GM21367 (cell line): ENCODE measurements at regions not wholly inside any gene's neighbourhood (a gene's known extent, or its start where the extent isn't known, plus 50 kb on each side); places are given as distances from the start of the nearest gene placed in this dataset.
"Not testable (repeated sequence)": the region's sequence is repeated elsewhere in the genome, so short reads cannot be mapped to it uniquely, and the experiment has no call there.

ENCODE experiments used
- ATAC-seq: cut with Tn5 transposase; IDR thresholded peaks from one replicate; pipeline ENCODE4 v1.9.1; 2021; ENCODE audit not compliant: unreplicated experiment

DNA sequence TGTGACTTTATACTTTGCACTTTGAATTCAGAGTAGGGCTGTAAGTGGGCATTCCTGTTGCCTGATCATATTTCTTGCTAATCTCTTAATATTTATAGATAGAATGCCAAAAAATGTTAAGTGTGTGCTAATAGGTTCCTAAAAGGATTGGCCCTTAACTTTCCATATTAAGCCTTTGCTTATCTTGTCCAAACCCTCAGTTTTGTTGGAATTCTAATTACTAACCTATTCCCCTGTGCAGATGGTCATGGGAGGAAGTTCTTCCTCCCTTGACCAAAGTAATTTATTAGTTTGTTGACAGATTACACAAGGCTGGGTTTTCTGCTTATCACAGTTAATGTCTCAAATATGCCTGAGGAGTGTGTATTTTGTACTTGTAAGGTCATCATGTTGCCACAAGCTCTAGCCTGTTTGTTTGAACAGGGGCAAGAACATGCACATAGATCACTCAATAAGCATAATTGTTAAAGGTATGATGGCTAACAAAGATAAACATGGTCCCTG, 541.1 kb upstream of the SPRY2 start:
- ATAC-seq: no peak

DNA sequence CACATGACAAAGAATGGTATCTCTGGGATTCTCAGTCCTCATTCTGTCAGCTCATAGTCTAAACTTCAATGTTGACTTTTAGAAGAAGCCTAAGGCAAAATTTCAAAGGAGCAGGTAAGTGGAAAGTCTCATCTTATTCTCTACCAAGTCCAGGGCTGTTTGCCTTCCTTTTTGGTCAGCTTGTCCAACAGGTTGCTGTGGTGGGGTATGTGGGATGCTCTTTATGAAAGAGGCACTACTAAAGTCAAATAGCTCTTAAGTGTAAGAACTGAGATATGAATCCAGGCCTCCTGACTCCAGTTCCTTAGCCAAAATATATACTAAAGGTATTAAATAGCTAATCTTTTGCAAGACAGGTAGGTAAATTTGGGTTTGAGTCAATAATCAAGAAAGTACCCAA, 540.6 kb upstream of the SPRY2 start:
- no peak for ATAC-seq

DNA sequence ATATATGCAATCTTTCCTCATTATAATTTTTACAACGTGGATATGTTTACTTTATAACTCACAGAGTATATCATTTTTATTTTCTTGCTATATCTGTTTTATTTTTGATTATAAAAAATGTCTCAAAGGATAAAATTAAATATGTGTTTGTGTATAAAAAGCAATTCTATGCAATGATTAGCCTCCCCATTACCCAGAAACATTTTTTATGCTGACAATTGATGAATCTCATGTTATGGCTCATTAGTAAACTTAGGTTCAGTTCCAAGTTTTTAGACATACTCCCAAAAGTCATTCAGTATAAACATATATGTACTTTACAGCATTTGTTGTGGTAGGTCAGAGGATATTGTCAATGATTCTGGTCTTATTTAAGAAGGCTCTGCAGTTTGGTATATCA, 540.1 kb upstream of the SPRY2 start:
- no peak for ATAC-seq

DNA sequence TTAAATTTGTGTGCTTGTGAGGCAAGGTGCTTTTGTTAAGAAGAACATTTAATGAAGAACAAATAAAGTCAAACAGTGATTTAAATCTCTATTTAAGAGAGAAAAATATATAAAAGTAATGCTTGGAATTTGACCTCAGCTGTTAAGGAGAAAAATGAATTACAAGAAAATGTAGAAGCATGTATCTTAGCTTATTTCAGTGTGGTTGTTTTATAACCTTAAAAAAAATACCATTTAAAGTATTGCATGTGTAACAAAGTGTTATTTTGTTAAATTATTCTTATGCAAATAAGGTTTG, 537.0 kb upstream of the SPRY2 start:
- ATAC-seq: no peak

DNA sequence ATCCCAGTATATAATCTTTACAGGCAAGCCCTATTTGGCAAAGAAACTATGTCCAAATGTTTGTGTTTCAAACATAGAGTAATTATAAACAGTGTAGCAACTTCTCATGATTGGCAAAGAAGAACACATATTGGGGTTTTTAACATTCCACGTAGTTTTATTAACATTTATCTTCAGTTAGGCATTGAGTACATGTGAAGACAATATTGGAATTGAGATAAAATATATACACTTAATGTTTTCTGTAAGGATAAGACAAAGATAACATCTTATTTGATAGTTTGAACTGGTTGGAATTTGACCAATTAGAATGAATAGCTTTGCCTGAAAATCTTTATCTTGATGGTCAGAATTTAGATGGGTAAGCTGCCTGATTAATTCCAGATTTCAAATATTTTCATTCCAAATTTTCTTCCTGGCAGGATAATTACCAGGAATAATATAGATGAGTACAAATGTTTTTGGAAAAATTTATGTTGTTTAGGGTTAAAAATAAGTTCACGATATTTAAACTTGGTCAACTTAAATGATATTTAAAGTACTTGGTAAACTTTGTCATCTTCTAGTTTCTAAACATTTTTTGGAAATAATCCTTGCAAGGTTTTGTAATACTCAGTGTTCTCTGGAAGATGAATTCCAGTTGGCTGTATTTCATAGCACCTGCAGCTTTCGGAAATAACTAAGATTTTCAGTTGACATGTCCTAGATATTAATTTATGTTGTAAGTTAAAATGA, 536.5 kb upstream of the SPRY2 start:
- ATAC-seq: no peak

- peak; percentile 79 for ATAC-seq
Measured at GRCh38 chr13:80873589-80873988, 532.7 kb upstream of the SPRY2 start.

DNA sequence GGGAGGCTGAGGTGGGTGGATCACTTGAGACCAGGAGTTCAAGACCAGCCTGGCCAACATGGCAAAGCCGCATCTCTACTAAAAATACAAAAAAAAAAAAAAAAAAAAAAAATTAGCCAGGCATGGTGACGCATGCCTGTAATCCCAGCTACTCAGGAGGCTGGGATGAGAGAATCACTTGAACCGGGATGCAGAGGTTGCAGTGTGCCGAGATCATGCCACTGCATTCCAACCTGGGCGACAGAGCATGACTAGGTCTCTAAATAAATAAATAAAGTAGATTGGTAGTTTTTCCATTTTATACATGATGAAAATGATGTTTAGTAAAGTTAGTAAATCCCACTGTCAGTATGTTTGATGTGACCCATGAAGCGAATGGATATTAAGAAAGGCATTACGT, 531.0 kb upstream of the SPRY2 start:
- ATAC-seq: not testable (repeated sequence)

- ATAC-seq: no peak
Measured at GRCh38 chr13:80871481-80871880, 530.6 kb upstream of the SPRY2 start.

DNA sequence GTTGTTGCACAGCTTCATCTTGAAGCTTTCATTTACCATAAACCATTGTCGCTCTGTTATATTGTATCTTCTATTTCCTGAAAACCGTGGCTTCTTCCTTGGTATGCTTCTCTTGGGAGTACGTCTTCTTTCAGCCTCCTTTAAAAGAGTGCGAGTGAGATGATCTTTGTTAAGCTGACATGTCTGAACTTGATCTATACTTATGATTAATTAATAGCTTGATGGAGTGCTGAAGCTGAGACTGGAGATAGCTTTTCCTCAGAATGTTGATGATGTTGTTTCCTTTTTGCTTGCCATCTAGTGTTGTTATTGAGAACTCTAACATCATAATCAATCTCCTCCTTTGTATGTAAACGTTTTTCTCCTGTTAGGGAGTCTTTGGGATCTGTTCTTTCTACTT, 529.3 kb upstream of the SPRY2 start:
- no peak for ATAC-seq

DNA sequence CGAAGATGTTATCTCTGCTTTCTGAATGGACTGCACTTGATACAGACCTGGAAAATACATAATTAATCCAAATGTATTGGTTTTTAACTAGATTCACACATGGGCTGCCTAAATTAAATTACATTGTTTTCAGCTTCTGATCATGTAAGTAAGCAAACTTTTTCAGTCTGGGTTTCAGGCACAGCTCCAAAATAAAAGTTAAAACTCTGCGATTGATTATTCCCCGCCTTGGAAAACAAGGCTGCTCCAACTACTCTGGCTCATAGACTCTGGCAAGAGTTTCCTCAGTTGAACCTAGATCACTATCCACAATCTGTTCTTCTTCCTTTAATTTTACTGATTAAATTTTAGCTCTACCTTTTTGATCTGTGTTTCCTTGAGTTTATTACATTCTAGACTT, 526.0 kb upstream of the SPRY2 start:
- ATAC-seq: no peak

DNA sequence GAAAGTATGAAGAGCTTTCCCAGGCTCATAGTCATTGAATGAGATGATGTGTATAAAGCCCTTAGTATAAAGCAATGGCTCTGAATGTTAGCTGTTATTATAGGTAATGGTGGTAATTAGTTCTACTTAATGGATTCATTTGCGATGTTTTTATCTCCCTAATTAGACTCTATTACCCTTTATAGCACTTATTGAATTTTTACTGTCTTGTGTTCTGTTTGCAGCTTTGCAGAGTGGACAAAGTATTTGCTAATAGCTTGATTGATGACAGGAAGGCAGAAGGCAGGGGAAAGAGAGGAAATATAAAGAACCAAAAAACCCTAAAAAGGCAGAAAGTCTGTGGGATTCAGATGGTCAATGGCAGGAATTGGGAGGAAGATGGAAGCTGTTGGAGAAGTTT, 524.4 kb upstream of the SPRY2 start:
- no peak for ATAC-seq

DNA sequence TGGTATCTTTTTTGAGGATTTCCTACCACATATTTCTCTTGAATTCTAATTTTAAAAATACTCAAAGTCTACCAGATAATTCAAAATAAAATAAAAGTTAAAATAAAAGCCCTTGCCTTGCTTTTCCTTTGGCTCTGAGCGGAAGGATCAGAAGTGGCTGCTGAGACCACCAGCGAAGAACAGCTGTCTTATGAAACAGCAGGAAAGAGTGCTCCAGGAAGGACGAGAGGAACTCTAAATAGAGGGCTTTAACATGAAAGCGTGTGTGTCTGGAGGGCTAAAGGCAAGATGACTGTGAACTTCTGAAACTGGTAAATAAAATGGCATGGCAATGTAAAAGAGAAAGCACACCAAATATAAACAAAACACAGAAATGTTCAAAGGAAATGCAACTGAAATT, 521.5 kb upstream of the SPRY2 start:
- ATAC-seq: no peak

DNA sequence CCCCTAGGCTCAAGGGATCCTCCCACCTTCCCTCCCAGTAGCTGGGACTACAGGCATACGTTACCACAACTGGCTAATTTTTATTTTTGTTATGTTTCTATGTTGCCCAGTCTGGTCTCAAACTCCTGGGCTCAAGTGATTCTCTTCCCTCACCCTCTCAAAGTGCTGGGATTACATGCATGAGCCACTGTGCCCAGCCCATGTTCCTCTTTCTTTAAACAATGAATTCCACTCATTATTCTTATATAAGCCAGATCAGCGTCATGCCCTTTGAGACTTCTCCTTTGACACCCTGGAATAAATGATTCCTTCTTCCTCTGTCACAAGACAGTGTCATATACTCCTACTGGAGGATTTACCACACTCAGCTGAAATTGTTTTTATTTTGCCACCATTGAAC, 519.9 kb upstream of the SPRY2 start:
- no peak for ATAC-seq

DNA sequence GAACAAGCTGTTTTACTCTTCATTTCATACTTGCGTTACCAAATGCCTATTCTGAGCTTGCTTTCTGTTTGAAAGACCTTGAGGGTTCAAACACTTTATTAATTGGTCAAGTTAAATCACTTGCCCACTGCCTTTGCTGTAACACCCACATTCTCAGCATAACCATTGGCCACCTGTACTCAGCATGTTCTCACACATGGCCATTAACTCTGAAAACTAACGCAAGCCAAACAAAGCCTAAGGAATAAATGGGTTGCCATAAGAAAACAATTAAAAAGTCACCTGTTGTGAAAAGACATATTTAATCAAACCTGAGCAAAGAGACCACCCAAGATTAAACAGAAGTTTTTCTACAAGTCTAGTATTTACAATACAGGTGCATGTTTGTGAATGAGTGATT, 517.2 kb upstream of the SPRY2 start:
- ATAC-seq: no peak

DNA sequence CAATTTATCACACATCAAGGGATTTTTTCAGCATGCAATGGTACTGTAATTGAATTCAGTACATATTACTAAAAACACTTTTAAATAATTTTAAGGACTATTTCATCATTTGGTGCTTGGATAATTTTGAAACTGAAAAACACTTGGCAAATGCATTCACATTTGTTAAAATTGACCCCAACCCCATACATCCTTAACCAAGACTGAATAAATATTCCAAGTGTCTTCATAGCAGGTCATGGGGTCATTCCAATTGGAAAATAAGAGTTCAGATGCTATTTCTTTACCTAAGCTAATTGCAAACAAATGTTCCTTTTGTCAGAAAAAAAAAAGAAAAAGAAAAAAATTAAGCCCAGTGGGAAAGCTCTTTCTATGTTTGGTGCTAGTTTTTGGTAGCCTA, 516.4 kb upstream of the SPRY2 start:
- no peak for ATAC-seq

DNA sequence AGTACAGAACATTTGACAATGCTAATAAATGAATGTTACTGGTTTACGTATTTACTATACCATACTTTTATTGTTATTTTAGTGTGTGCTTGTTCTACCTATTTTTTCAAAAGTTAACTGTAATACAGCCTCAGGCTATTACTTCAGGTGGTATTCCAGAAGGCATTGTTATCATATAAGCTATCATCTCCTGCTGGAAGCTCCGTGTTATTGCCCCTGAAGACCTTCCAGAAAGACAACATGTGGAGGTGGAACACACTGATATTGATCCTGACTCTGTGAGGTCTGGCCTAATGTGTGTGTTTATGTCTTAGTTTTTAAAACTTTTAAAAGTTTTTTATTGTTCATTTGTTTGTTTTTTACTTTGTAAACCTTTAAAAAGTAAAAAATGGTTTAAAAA, 509.8 kb upstream of the SPRY2 start:
- ATAC-seq: no peak

GRCh38 chr13:80844164-80844563, 503.2 kb upstream of the SPRY2 start:
- ATAC-seq: no peak

GRCh38 chr13:80841414-80841813, 500.5 kb upstream of the SPRY2 start:
- no peak for ATAC-seq

- ATAC-seq: no peak
Measured at GRCh38 chr13:80840316-80840976, 499.5 kb upstream of the SPRY2 start.

DNA sequence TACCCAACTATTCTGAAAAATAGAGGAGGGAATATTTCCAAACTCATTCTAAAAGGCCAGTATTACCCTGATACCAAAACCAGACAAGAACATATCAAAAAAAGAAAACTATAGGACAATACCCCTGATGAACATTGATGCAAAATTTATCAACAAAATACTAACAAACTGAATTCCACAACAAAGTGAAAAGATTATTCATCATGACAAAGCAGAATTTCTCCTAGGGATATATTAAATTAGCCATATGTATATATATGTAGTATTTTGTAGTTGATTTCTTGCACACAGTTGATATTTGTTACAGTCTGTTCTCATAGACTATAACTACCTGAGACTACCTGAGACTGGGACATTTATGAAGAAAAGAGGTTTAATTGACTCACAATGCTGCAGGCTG, 495.0 kb upstream of the SPRY2 start:
- no peak for ATAC-seq

- no peak for ATAC-seq
Measured at GRCh38 chr13:80830431-80830830, 489.5 kb upstream of the SPRY2 start.

DNA sequence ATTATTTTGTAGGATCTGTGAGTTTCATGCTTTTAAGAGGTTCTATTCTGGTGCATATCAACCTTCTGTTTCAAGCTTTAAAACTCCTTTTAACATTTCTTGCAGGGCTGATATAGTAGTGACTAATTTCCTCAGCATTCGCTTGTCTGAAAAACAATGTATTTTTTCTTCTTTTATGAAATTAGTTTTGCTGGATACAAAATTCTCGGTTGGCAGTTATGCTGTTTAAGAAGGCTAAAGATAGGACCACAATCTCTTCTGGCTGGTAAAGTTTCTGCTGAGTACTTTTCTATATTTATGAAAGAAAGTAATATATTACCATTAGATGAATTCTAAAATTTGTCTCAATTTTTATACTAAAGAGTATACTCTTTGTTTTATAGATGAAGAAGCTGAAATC, 487.8 kb upstream of the SPRY2 start:
- ATAC-seq: no peak

GRCh38 chr13:80825276-80825675, 484.4 kb upstream of the SPRY2 start:
- ATAC-seq: no peak
